ENCODE measurements at regions not wholly inside any gene's neighbourhood (a gene's known extent, or its start where the extent isn't known, plus 50 kb on each side); places are given as distances from the start of the nearest gene placed in this dataset.

DNA sequence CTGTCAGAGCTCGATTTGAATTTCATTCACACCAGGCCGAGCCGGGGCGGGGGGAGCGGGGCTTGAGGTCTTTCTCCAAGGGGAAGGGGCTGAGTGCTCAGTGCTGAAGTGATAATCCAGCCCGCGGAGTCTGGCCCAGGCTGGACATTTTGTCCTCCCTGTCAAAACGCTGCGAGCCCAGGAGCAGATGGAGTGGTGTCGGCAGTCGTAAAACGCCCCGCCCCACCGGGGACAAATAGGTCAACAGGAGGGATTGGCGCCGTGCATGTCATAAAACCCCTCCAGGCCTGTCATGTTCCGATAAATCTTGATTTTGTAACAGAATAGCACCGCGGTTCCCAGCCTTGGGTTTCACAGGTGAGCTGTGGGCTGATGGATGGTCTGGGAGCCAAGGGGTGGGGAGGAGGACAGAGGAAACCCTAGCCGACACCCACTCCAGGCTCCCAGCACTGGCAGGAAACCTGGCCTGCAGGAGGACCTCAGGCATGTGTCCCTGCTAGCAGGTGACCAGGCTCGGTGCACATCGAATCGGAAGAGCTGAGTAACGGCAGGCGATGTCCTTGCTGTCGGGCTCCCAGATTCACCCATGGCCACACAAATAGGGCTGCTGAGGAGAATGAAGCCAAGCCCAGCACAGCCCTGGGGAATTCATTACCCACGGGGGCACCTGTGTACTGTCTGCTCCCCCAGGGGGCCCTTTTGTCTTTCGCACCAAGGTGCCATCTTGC lies 341.4 kb downstream of the FOXL1 start:
- Mint-ChIP-seq H3K4me3 (ENCODE audit: low read depth) (no peak overlapping the region), H3K4me1 (ENCODE audit: low read depth) (no peaks in the 10 kb centered on the region), H3K27ac (no peak overlapping the region), H3K27me3 (peaks cover 28% of the 10 kb centered on the region), H3K9me3 (ENCODE audit: low read depth) (peaks cover 4% of the 10 kb centered on the region), H3K36me3 (ENCODE audit: insufficient read depth) (peaks cover 2% of the 10 kb centered on the region)
- DNase-seq (ENCODE audit: low spot score, unreplicated experiment): no peak
- TF ChIP-seq CTCF (IDR thresholded peaks at IDR 0.05; ENCODE audit: unreplicated experiment): no peak

DNA sequence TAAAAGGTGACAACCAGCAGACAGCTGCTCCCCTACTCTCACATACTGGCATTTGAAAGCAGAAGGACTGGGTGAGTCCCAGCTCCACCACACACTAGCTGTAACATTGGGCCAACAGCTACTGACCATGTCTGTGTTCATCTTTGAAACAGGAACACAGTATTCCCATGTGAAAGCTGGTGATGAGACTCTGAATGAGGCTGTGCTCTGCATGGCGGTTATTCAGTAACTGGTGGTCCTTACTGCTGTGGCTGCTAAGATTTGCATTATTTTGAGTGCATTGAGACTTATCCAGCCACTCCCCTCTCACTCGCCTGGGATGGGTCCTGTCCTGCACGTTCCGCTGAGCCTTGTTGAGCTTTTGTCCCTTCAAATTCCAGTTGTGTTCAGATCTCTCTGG lies 342.9 kb downstream of the FOXL1 start:
- no peak for DNase-seq (ENCODE audit: low spot score, unreplicated experiment)
- Mint-ChIP-seq H3K36me3 (ENCODE audit: insufficient read depth) (peaks cover 2% of the 10 kb centered on the region), H3K4me3 (ENCODE audit: low read depth) (no peak overlapping the region), H3K27me3 (peaks cover 29% of the 10 kb centered on the region), H3K4me1 (ENCODE audit: low read depth) (no peaks in the 10 kb centered on the region), H3K27ac (no peak overlapping the region), H3K9me3 (ENCODE audit: low read depth) (peaks cover 4% of the 10 kb centered on the region)
- no peak for TF ChIP-seq CTCF (IDR thresholded peaks at IDR 0.05; ENCODE audit: unreplicated experiment)

GRCh38 chr16:86922311-86922710 lies 344.0 kb downstream of the FOXL1 start:
- no peak overlapping the region for H3K27ac Mint-ChIP-seq
- peaks cover 25% of the 10 kb centered on the region for H3K27me3 Mint-ChIP-seq
- H3K4me3 Mint-ChIP-seq (ENCODE audit: low read depth): no peak overlapping the region
- no peak for DNase-seq (ENCODE audit: low spot score, unreplicated experiment)
- peaks cover 2% of the 10 kb centered on the region for H3K36me3 Mint-ChIP-seq (ENCODE audit: insufficient read depth)
- TF ChIP-seq CTCF (IDR thresholded peaks at IDR 0.05; ENCODE audit: unreplicated experiment): no peak
- H3K4me1 Mint-ChIP-seq (ENCODE audit: low read depth): no peaks in the 10 kb centered on the region
- peaks cover 4% of the 10 kb centered on the region for H3K9me3 Mint-ChIP-seq (ENCODE audit: low read depth)

DNA sequence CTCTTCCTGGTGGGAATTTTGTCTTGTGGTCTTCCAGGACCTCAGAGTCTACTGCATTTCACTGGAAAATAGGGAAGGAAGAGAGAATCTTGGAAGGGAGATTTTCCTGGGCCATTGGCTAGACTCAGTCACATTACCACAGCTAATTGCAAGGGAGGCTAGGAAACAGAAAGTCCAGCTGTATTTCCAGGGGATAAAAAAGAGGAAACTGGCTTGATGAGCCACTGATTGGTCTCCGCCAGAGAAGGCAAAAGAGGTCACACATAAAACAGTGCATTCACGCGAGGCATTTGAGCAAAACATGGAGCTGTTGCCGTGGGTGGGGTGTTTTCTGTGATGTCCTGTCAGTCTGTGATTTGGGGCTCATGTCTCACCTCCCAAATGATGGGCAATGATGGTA lies 345.3 kb downstream of the FOXL1 start:
- H3K4me1 Mint-ChIP-seq (ENCODE audit: low read depth): no peaks in the 10 kb centered on the region
- H3K36me3 Mint-ChIP-seq (ENCODE audit: insufficient read depth): peaks cover 2% of the 10 kb centered on the region
- H3K27ac Mint-ChIP-seq: no peak overlapping the region
- no peak overlapping the region for H3K4me3 Mint-ChIP-seq (ENCODE audit: low read depth)
- peaks cover 4% of the 10 kb centered on the region for H3K9me3 Mint-ChIP-seq (ENCODE audit: low read depth)
- H3K27me3 Mint-ChIP-seq: peaks cover 25% of the 10 kb centered on the region
- no peak for DNase-seq (ENCODE audit: low spot score, unreplicated experiment)
- TF ChIP-seq CTCF (IDR thresholded peaks at IDR 0.05; ENCODE audit: unreplicated experiment): no peak

DNA sequence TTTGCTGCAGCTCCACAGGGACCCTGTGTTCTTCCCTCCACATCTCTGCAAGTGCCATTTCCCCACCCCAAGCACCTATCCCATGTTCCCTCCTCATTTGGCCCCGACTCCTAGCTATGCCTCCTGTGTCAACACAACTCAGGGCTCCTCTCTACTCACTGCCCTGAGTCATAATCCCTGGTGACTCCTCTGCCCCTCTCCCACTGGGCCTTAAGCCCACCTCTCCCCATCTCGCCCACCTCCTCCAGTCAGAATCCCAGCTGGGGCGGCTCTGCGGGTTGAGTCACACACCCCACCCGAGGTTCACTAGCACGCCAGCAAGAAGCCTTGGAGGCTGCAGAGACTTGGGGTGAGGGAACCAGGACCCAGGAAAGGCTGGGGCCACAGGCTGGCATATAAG lies 346.2 kb downstream of the FOXL1 start:
- Mint-ChIP-seq H3K27ac (no peak overlapping the region), H3K9me3 (ENCODE audit: low read depth) (peaks cover 4% of the 10 kb centered on the region), H3K36me3 (ENCODE audit: insufficient read depth) (peaks cover 2% of the 10 kb centered on the region), H3K27me3 (peaks cover 26% of the 10 kb centered on the region), H3K4me1 (ENCODE audit: low read depth) (peaks cover 2% of the 10 kb centered on the region), H3K4me3 (ENCODE audit: low read depth) (no peak overlapping the region)
- TF ChIP-seq CTCF (IDR thresholded peaks at IDR 0.05; ENCODE audit: unreplicated experiment): no peak
- DNase-seq (ENCODE audit: low spot score, unreplicated experiment): no peak
